ENCODE measurements at regions not wholly inside any gene's neighbourhood (a gene's known extent, or its start where the extent isn't known, plus 50 kb on each side); places are given as distances from the start of the nearest gene placed in this dataset.

- no peak for DNase-seq
- Histone ChIP-seq H3K4me3 (no peak overlapping the region), H3K36me3 (ENCODE audit: low read depth) (no peaks in the 10 kb centered on the region), H3K9me3 (no peaks in the 10 kb centered on the region), H3K4me1 (ENCODE audit: low read depth) (no peaks in the 10 kb centered on the region)
- intact Hi-C loops (cut with DNase I, micrococcal nuclease): no loop called here
- ATAC-seq: no peak
- TF ChIP-seq CTCF (IDR thresholded peaks at IDR 0.05): no peak
These were observed 211.9 kb upstream of the CNR1 start for GRCh38 chr6:88377976-88378568.

- TF ChIP-seq CTCF (IDR thresholded peaks at IDR 0.05): no peak
- no peaks in the 10 kb centered on the region for H3K4me1 ChIP-seq (ENCODE audit: low read depth)
- DNase-seq (no peak), ATAC-seq (no peak)
- no peaks in the 10 kb centered on the region for H3K36me3 ChIP-seq (ENCODE audit: low read depth)
- no peaks in the 10 kb centered on the region for H3K9me3 ChIP-seq
- intact Hi-C loops (cut with DNase I, micrococcal nuclease): no loop called here
- no peak overlapping the region for H3K4me3 ChIP-seq
These were observed 210.7 kb upstream of the CNR1 start for GRCh38 chr6:88376768-88377387.

GRCh38 chr6:88376197-88376596 is 210.1 kb upstream of the CNR1 start:
- TF ChIP-seq CTCF (IDR thresholded peaks at IDR 0.05): no peak
- Histone ChIP-seq H3K4me1 (ENCODE audit: low read depth) (no peaks in the 10 kb centered on the region), H3K4me3 (no peak overlapping the region), H3K36me3 (ENCODE audit: low read depth) (no peaks in the 10 kb centered on the region), H3K9me3 (no peaks in the 10 kb centered on the region)
- intact Hi-C loops (cut with DNase I, micrococcal nuclease): no loop called here
- ATAC-seq (no peak), DNase-seq (no peak)

- no peak for DNase-seq
- ATAC-seq: no peak
- Histone ChIP-seq H3K9me3 (no peaks in the 10 kb centered on the region), H3K4me1 (ENCODE audit: low read depth) (no peaks in the 10 kb centered on the region), H3K36me3 (ENCODE audit: low read depth) (no peaks in the 10 kb centered on the region), H3K4me3 (no peak overlapping the region)
- intact Hi-C loops (cut with DNase I, micrococcal nuclease): no loop called here
- no peak for TF ChIP-seq CTCF (IDR thresholded peaks at IDR 0.05)
These were observed 208.4 kb upstream of the CNR1 start for GRCh38 chr6:88374553-88374952.

GRCh38 chr6:88371480-88371879 is 205.3 kb upstream of the CNR1 start:
- ATAC-seq: no peak
- H3K4me1 ChIP-seq (ENCODE audit: low read depth): no peaks in the 10 kb centered on the region
- H3K4me3 ChIP-seq: no peak overlapping the region
- H3K36me3 ChIP-seq (ENCODE audit: low read depth): no peaks in the 10 kb centered on the region
- no peak for TF ChIP-seq CTCF (IDR thresholded peaks at IDR 0.05)
- intact Hi-C loops (cut with DNase I, micrococcal nuclease): no loop called here
- no peak for DNase-seq
- no peaks in the 10 kb centered on the region for H3K9me3 ChIP-seq
